GM23338 (cell line): ENCODE measurements at regions not wholly inside any gene's neighbourhood (a gene's known extent, or its start where the extent isn't known, plus 50 kb on each side); places are given as distances from the start of the nearest gene placed in this dataset.

Source experiments
- ATAC-seq: fragments of 200-7000 bp; cut with Tn5 transposase; 3 replicates; pipeline ENCODE4 v1.9.1; 2020
- DNase-seq: peaks from one replicate; pipeline ENCODE4 v3.0.0-alpha.2; 2015; ENCODE audit warnings: low spot score
- H2AFZ ChIP-seq: fragments of 200-600 bp; sonication (generic); 2 replicates; pipeline ENCODE4 v1.8.0; 2016; ENCODE audit warnings: antibody characterized with exemption, mild to moderate bottlenecking, moderate library complexity
- H3F3A ChIP-seq: fragments of 200-600 bp; sonication (generic); replicated peaks from 2 replicates; pipeline ENCODE4 v1.8.0; 2017; ENCODE audit warnings: antibody characterized with exemption, mixed run types, low read depth
- H3K27ac ChIP-seq: fragments of 200-600 bp; sonication (generic); 2 replicates; pipeline ENCODE4 v1.6.1; 2016; ENCODE audit warnings: low read depth
- H3K27me3 ChIP-seq: fragments of 200-600 bp; sonication (generic); 2 replicates; pipeline ENCODE4 v1.8.0; 2016; ENCODE audit warnings: mild to moderate bottlenecking, mixed run types, moderate library complexity; ENCODE audit not compliant: insufficient read depth
- H3K36me3 ChIP-seq: fragments of 200-600 bp; sonication (generic); 2 replicates; pipeline ENCODE4 v1.8.0; 2016; ENCODE audit warnings: mild to moderate bottlenecking; ENCODE audit not compliant: insufficient read depth
- H3K4me1 ChIP-seq: fragments of 200-600 bp; sonication (generic); 2 replicates; pipeline ENCODE4 v1.8.0; 2016; ENCODE audit warnings: mild to moderate bottlenecking, moderate library complexity; ENCODE audit not compliant: insufficient read depth
- H3K4me2 ChIP-seq: fragments of 200-600 bp; sonication (generic); 2 replicates; pipeline ENCODE4 v1.7.1; 2017; ENCODE audit warnings: mixed run types
- H3K4me3 ChIP-seq: fragments of 200-600 bp; sonication (generic); 2 replicates; pipeline ENCODE4 v1.6.1; 2016; ENCODE audit warnings: mixed run types
- H3K79me2 ChIP-seq: fragments of 200-600 bp; sonication (generic); replicated peaks from 2 replicates; pipeline ENCODE4 v1.8.0; 2017; ENCODE audit warnings: mild to moderate bottlenecking; ENCODE audit not compliant: insufficient read depth
- H3K9me2 ChIP-seq: fragments of 200-600 bp; sonication (generic); 2 replicates; pipeline ENCODE4 v1.8.0; 2017; ENCODE audit not compliant: insufficient read depth
- H4K20me1 ChIP-seq: fragments of 200-600 bp; sonication (generic); replicated peaks from 2 replicates; pipeline ENCODE4 v1.8.0; 2017; ENCODE audit warnings: mild to moderate bottlenecking; ENCODE audit not compliant: insufficient read depth
- H3K27ac Mint-ChIP-seq: 2 replicates; pipeline ENCODE4 v1.8.0; 2020; ENCODE audit warnings: inconsistent platforms, mild to moderate bottlenecking, moderate library complexity, mixed read lengths
- H3K27me3 Mint-ChIP-seq: 3 replicates; pipeline ENCODE4 v1.8.0; 2022; ENCODE audit warnings: low read depth, mild to moderate bottlenecking, moderate library complexity, mixed read lengths, inconsistent platforms; ENCODE audit not compliant: insufficient read depth, poor library complexity
- H3K36me3 Mint-ChIP-seq: 3 replicates; pipeline ENCODE4 v1.8.0; 2021; ENCODE audit warnings: low read depth, mild to moderate bottlenecking, inconsistent platforms, moderate library complexity, mixed read lengths
- H3K4me1 Mint-ChIP-seq: 3 replicates; pipeline ENCODE4 v1.8.0; 2020; ENCODE audit warnings: mild to moderate bottlenecking, inconsistent platforms, mixed read lengths
- H3K4me3 Mint-ChIP-seq: 3 replicates; pipeline ENCODE4 v1.8.0; 2021; ENCODE audit warnings: moderate library complexity, mild to moderate bottlenecking, inconsistent platforms, mixed read lengths
- H3K9me3 Mint-ChIP-seq: 3 replicates; pipeline ENCODE4 v1.8.0; 2020; ENCODE audit warnings: moderate library complexity, mild to moderate bottlenecking, inconsistent platforms, mixed read lengths
- EZH2phosphoT487 ChIP-seq: fragments of 200-600 bp; sonication (generic); IDR thresholded peaks from one replicate; pipeline ENCODE4 v1.8.1; 2018; ENCODE audit warnings: antibody characterized with exemption; ENCODE audit not compliant: unreplicated experiment
- JUNB ChIP-seq: IDR thresholded peaks from one replicate; pipeline ENCODE4 v1.6.1; 2016; ENCODE audit warnings: antibody characterized with exemption; ENCODE audit not compliant: unreplicated experiment
- NANOG ChIP-seq: IDR thresholded peaks from 2 replicates; pipeline ENCODE4 v1.6.1; 2016; ENCODE audit warnings: antibody characterized with exemption, borderline replicate concordance
- POLR2AphosphoS5 ChIP-seq: IDR thresholded peaks from 2 replicates; pipeline ENCODE4 v1.6.1; 2016; ENCODE audit warnings: antibody characterized with exemption, low read depth
- STAT1 ChIP-seq: IDR thresholded peaks from one replicate; pipeline ENCODE4 v1.6.1; 2016; ENCODE audit warnings: antibody characterized with exemption; ENCODE audit not compliant: unreplicated experiment
- ZNF114 ChIP-seq: fragments of 250-450 bp; sonication (Bioruptor Pico); IDR thresholded peaks from 2 replicates; pipeline ENCODE4 v1.5.0; 2020; ENCODE audit warnings: mild to moderate bottlenecking, moderate library complexity
- TF ChIP-seq, protein P1 (sequence below), 2 experiments: fragments of 200-600 bp in 1 of 2; sonication (generic) in 1 of 2; conservative IDR thresholded peaks; 2 replicates each; pipeline versions ENCODE4 v1.5.1 to v1.6.1; 2016 to 2017; ENCODE audit warnings: antibody characterized with exemption in 2 of 2, low read depth in 2 of 2, mild to moderate bottlenecking in 2 of 2, moderate library complexity in 1 of 2
- TF ChIP-seq, protein P2 (sequence below): fragments of 250-450 bp; sonication (Bioruptor Pico); IDR thresholded peaks from 2 replicates; pipeline ENCODE4 v1.5.0; 2020; ENCODE audit warnings: mild to moderate bottlenecking, moderate library complexity
- TF ChIP-seq, protein P3 (sequence below): IDR thresholded peaks from one replicate; pipeline ENCODE4 v1.6.1; 2018; ENCODE audit warnings: antibody characterized with exemption; ENCODE audit not compliant: unreplicated experiment
- TF ChIP-seq, protein P4 (sequence below): IDR thresholded peaks from 2 replicates; pipeline ENCODE4 v1.6.1; 2016; ENCODE audit warnings: antibody characterized with exemption

DNA sequence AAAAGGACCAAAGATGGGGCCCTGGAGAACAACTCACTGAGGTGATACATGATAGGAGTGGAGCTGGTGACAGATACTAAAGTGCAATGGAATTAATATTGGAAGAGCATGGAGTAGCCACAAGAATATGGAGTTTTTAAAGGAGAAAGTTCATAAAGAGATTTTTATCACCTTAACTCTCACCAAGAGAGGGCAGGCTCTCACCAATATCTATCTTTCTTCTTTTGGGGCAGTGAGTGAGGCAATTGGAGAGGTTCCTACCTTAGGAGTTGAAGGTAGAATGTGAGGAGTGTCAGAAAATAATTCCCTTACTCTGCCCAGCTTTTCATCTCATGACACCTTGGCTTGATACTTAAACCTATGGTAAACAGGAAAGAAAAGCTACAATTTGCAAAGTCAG lies 233.7 kb upstream of the CWC22 start:
- Histone ChIP-seq H4K20me1 (no peaks in the 10 kb centered on the region), H3K27me3 (no peaks in the 10 kb centered on the region), H3K4me2 (no peak overlapping the region), H3K9me2 (peaks cover 8% of the 10 kb centered on the region; the same call in 1 of the 2 replicates), H3K79me2 (no peaks in the 10 kb centered on the region), H3K4me3 (no peak overlapping the region), H3K36me3 (no peaks in the 10 kb centered on the region), H3F3A (no peaks in the 10 kb centered on the region), H3K27ac (no peak overlapping the region), H2AFZ (peak overlapping the region; percentile 75), H3K4me1 (no peaks in the 10 kb centered on the region)
- Mint-ChIP-seq H3K9me3 (no peaks in the 10 kb centered on the region; the same call in 2 of the 3 replicates), H3K4me1 (no peaks in the 10 kb centered on the region), H3K27ac (no peak overlapping the region), H3K27me3 (peaks cover 3% of the 10 kb centered on the region), H3K36me3 (no peaks in the 10 kb centered on the region), H3K4me3 (no peak overlapping the region)
- DNase-seq: peak; percentile 35
- ATAC-seq: no peak; the same call in 2 of the 3 replicates
- TF ChIP-seq ZNF114: no peak
- TF ChIP-seq, protein P1, sequence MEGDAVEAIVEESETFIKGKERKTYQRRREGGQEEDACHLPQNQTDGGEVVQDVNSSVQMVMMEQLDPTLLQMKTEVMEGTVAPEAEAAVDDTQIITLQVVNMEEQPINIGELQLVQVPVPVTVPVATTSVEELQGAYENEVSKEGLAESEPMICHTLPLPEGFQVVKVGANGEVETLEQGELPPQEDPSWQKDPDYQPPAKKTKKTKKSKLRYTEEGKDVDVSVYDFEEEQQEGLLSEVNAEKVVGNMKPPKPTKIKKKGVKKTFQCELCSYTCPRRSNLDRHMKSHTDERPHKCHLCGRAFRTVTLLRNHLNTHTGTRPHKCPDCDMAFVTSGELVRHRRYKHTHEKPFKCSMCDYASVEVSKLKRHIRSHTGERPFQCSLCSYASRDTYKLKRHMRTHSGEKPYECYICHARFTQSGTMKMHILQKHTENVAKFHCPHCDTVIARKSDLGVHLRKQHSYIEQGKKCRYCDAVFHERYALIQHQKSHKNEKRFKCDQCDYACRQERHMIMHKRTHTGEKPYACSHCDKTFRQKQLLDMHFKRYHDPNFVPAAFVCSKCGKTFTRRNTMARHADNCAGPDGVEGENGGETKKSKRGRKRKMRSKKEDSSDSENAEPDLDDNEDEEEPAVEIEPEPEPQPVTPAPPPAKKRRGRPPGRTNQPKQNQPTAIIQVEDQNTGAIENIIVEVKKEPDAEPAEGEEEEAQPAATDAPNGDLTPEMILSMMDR (conservative IDR thresholded peaks at IDR 0.05; ENCODE audit: low read depth in 2 of 2): peak; percentile 49 to 60

DNA sequence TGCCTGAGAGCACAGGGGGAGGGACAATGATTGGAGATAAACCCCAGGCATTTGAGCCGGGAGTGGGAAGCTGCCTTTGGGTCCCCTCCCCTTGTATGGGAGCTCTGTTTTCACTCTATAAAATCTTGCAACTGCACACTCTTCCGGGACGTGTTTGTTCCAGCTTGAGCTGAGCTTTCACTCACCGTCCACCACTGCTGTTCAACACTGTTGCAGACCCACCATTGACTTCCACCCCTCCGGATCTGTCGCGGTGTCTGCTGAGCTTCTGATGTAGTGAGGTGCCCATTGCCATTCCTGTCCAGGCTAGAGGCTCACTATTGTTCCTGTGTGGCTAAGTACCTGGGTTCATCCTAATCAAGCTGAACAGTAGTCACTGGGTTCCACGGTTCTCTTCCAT lies 231.6 kb upstream of the CWC22 start:
- Histone ChIP-seq H3F3A (no peaks in the 10 kb centered on the region), H2AFZ (peak overlapping the region; percentile 28; the same call in 1 of the 2 replicates), H4K20me1 (no peaks in the 10 kb centered on the region), H3K27me3 (no peaks in the 10 kb centered on the region), H3K4me1 (no peaks in the 10 kb centered on the region), H3K36me3 (no peaks in the 10 kb centered on the region), H3K27ac (no peak overlapping the region), H3K9me2 (peaks cover under 1% of the 10 kb centered on the region; the same call in 1 of the 2 replicates), H3K79me2 (no peaks in the 10 kb centered on the region), H3K4me3 (no peak overlapping the region), H3K4me2 (no peak overlapping the region)
- DNase-seq: no peak
- Mint-ChIP-seq H3K4me1 (no peaks in the 10 kb centered on the region), H3K27me3 (peaks cover 3% of the 10 kb centered on the region), H3K36me3 (no peaks in the 10 kb centered on the region), H3K4me3 (no peak overlapping the region), H3K27ac (no peak overlapping the region), H3K9me3 (no peaks in the 10 kb centered on the region; the same call in 2 of the 3 replicates)
- no peak for ATAC-seq
- TF ChIP-seq, protein P2, sequence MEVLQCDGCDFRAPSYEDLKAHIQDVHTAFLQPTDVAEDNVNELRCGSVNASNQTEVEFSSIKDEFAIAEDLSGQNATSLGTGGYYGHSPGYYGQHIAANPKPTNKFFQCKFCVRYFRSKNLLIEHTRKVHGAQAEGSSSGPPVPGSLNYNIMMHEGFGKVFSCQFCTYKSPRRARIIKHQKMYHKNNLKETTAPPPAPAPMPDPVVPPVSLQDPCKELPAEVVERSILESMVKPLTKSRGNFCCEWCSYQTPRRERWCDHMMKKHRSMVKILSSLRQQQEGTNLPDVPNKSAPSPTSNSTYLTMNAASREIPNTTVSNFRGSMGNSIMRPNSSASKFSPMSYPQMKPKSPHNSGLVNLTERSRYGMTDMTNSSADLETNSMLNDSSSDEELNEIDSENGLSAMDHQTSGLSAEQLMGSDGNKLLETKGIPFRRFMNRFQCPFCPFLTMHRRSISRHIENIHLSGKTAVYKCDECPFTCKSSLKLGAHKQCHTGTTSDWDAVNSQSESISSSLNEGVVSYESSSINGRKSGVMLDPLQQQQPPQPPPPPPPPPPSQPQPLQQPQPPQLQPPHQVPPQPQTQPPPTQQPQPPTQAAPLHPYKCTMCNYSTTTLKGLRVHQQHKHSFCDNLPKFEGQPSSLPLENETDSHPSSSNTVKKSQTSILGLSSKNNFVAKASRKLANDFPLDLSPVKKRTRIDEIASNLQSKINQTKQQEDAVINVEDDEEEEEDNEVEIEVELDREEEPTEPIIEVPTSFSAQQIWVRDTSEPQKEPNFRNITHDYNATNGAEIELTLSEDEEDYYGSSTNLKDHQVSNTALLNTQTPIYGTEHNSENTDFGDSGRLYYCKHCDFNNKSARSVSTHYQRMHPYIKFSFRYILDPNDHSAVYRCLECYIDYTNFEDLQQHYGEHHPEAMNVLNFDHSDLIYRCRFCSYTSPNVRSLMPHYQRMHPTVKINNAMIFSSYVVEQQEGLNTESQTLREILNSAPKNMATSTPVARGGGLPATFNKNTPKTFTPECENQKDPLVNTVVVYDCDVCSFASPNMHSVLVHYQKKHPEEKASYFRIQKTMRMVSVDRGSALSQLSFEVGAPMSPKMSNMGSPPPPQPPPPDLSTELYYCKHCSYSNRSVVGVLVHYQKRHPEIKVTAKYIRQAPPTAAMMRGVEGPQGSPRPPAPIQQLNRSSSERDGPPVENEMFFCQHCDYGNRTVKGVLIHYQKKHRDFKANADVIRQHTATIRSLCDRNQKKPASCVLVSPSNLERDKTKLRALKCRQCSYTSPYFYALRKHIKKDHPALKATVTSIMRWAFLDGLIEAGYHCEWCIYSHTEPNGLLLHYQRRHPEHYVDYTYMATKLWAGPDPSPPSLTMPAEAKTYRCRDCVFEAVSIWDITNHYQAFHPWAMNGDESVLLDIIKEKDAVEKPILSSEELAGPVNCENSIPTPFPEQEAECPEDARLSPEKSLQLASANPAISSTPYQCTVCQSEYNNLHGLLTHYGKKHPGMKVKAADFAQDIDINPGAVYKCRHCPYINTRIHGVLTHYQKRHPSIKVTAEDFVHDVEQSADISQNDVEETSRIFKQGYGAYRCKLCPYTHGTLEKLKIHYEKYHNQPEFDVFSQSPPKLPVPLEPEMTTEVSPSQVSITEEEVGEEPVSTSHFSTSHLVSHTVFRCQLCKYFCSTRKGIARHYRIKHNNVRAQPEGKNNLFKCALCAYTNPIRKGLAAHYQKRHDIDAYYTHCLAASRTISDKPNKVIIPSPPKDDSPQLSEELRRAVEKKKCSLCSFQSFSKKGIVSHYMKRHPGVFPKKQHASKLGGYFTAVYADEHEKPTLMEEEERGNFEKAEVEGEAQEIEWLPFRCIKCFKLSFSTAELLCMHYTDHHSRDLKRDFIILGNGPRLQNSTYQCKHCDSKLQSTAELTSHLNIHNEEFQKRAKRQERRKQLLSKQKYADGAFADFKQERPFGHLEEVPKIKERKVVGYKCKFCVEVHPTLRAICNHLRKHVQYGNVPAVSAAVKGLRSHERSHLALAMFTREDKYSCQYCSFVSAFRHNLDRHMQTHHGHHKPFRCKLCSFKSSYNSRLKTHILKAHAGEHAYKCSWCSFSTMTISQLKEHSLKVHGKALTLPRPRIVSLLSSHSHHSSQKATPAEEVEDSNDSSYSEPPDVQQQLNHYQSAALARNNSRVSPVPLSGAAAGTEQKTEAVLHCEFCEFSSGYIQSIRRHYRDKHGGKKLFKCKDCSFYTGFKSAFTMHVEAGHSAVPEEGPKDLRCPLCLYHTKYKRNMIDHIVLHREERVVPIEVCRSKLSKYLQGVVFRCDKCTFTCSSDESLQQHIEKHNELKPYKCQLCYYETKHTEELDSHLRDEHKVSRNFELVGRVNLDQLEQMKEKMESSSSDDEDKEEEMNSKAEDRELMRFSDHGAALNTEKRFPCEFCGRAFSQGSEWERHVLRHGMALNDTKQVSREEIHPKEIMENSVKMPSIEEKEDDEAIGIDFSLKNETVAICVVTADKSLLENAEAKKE (CRISPR knock-in tag): no peak
- TF ChIP-seq NANOG: no peak
- TF ChIP-seq JUNB: no peak
- TF ChIP-seq STAT1: no peak
- TF ChIP-seq, protein P3, sequence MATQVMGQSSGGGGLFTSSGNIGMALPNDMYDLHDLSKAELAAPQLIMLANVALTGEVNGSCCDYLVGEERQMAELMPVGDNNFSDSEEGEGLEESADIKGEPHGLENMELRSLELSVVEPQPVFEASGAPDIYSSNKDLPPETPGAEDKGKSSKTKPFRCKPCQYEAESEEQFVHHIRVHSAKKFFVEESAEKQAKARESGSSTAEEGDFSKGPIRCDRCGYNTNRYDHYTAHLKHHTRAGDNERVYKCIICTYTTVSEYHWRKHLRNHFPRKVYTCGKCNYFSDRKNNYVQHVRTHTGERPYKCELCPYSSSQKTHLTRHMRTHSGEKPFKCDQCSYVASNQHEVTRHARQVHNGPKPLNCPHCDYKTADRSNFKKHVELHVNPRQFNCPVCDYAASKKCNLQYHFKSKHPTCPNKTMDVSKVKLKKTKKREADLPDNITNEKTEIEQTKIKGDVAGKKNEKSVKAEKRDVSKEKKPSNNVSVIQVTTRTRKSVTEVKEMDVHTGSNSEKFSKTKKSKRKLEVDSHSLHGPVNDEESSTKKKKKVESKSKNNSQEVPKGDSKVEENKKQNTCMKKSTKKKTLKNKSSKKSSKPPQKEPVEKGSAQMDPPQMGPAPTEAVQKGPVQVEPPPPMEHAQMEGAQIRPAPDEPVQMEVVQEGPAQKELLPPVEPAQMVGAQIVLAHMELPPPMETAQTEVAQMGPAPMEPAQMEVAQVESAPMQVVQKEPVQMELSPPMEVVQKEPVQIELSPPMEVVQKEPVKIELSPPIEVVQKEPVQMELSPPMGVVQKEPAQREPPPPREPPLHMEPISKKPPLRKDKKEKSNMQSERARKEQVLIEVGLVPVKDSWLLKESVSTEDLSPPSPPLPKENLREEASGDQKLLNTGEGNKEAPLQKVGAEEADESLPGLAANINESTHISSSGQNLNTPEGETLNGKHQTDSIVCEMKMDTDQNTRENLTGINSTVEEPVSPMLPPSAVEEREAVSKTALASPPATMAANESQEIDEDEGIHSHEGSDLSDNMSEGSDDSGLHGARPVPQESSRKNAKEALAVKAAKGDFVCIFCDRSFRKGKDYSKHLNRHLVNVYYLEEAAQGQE: no peak
- TF ChIP-seq EZH2phosphoT487: no peak
- TF ChIP-seq POLR2AphosphoS5: no peak
- TF ChIP-seq, protein P4, sequence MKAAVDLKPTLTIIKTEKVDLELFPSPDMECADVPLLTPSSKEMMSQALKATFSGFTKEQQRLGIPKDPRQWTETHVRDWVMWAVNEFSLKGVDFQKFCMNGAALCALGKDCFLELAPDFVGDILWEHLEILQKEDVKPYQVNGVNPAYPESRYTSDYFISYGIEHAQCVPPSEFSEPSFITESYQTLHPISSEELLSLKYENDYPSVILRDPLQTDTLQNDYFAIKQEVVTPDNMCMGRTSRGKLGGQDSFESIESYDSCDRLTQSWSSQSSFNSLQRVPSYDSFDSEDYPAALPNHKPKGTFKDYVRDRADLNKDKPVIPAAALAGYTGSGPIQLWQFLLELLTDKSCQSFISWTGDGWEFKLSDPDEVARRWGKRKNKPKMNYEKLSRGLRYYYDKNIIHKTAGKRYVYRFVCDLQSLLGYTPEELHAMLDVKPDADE: no peak
